Effector memory CD4-positive, alpha-beta T cell (primary cell): ENCODE measurements at regions not wholly inside any gene's neighbourhood (a gene's known extent, or its start where the extent isn't known, plus 50 kb on each side); places are given as distances from the start of the nearest gene placed in this dataset.

Experiments used
- DNase-seq, 3 donors: peaks; one replicate each; pipeline ENCODE4 v3.0.0-alpha.2; 2020
- H3K27ac ChIP-seq: 2 replicates; pipeline ENCODE4 v1.7.0; 2013; ENCODE audit warnings: mild to moderate bottlenecking, low read length, moderate library complexity; ENCODE audit not compliant: insufficient read depth, poor library complexity, severe bottlenecking
- H3K27me3 ChIP-seq: replicated peaks from 2 replicates; pipeline ENCODE4 v1.7.0; 2013; ENCODE audit warnings: mild to moderate bottlenecking, low read length; ENCODE audit not compliant: insufficient read depth, control insufficient read depth, poor library complexity, severe bottlenecking
- H3K36me3 ChIP-seq: 2 replicates; pipeline ENCODE4 v1.7.0; 2013; ENCODE audit warnings: mild to moderate bottlenecking, low read length, moderate library complexity; ENCODE audit not compliant: control insufficient read depth, insufficient read depth
- H3K4me1 ChIP-seq: 2 replicates; pipeline ENCODE4 v1.7.0; 2013; ENCODE audit warnings: low read length, mild to moderate bottlenecking; ENCODE audit not compliant: control insufficient read depth, insufficient read depth, poor library complexity, severe bottlenecking
- H3K4me3 ChIP-seq: 2 replicates; pipeline ENCODE4 v1.7.0; 2013; ENCODE audit warnings: low read length, low read depth, mild to moderate bottlenecking; ENCODE audit not compliant: insufficient read depth, poor library complexity, severe bottlenecking
- H3K9me3 ChIP-seq: 2 replicates; pipeline ENCODE4 v1.7.0; 2013; ENCODE audit warnings: mild to moderate bottlenecking, low read length, moderate library complexity; ENCODE audit not compliant: control insufficient read depth

DNA sequence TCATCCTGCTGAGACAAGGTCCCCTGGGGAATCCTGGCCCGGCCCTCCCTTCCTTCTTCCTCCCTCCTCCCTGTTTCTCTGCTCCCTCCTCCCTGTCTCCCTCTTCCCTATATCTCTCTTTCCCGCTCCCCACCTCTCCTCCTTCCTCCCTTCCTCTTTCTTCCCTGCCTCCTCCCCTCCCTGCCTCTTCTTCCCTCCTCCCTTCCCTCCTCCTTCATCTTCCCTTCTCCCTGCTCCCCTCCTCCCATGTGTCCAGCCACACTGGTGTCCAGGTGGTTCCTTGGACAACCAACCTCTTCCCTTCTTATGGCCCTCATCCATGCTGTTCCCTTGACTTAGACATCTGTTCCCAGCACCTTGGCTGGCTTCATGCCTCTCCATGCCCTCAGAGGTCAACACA, 258.1 kb downstream of the MN1 start:
- no peak for DNase-seq
- Histone ChIP-seq H3K36me3 (no peaks in the 10 kb centered on the region), H3K4me3 (no peak overlapping the region), H3K27ac (no peak overlapping the region), H3K27me3 (no peaks in the 10 kb centered on the region), H3K9me3 (no peaks in the 10 kb centered on the region), H3K4me1 (no peaks in the 10 kb centered on the region)

DNA sequence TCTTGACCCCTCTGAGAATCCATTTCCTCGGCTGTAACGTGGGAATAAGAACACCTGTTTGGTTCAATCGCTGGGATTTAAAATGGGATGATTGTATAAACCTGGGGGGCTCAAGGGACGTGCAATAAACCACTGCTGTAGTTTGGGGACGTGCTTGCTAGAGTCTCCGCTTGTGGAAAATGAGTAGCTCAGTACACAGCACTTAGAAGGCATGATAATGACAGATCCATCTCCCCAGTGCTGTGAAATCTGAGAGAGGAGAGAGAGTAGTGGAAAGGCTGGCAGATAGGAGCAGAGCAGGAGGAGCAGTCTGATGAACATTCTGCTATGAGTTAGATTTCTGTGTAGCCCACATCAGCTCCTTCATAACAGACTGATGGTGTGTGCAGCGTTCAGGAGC, 256.5 kb downstream of the MN1 start:
- DNase-seq, result no peak
- Histone ChIP-seq H3K4me1 (no peaks in the 10 kb centered on the region), H3K4me3 (no peak overlapping the region), H3K27ac (no peak overlapping the region), H3K27me3 (no peaks in the 10 kb centered on the region), H3K36me3 (no peaks in the 10 kb centered on the region), H3K9me3 (no peaks in the 10 kb centered on the region)

DNA sequence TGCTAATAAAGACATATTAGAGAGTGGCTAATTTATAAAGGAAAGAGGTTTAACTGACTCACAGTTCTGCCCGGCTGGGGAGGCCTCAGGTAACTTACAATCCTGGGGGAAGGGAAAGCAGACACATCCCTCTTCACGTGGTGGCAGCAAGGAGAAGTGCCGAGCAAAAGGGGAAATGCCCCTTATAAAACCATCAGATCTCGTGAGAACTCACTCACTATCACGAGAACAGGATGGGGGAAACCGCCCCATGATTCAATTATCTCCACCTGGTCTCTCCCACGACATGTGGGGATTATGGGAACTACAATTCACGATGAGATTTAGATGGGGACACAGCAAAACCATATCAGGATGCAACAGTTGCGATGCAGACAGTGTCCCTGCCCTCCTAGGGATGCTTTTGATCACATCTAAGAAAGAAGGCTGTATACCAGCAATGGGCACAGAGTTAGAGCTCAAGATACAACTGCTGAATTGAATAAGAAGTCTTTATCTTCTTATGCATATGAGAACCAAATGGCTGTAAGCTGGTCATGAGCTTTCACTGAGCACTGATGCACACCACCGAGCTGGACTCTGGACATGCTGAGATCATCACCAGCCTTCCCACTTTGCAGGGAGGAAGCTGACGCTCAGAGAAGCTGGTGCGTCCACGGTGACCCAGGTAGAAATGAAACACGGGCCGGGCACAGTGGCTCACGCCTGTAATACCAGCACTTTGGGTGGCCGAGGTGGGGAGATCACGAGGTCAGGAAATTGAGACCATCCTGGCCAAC, 255.2 kb downstream of the MN1 start:
- no peak for DNase-seq
- Histone ChIP-seq H3K9me3 (no peaks in the 10 kb centered on the region), H3K27ac (no peak overlapping the region), H3K4me1 (no peaks in the 10 kb centered on the region), H3K36me3 (no peaks in the 10 kb centered on the region), H3K4me3 (no peak overlapping the region), H3K27me3 (no peaks in the 10 kb centered on the region)

DNA sequence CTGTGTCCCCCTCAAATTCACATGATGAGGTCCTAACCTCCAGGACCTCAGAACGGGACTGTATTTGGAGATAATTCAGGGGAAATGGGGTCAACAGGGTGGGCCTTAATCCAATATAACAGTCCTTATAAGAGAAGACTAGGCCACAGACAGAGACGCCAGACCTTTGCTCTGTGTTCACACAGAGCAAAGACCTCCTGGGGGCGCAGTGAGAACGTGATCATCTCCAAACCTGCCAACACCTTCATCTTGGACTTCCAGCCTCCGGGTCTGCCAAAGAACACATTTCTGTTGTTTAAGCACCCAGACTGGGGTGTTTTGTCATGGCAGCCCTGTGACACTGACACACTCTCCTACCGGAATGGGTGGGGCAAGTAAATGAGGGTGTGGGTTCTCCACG, 250.2 kb downstream of the MN1 start:
- H3K27me3 ChIP-seq, result no peaks in the 10 kb centered on the region
- no peaks in the 10 kb centered on the region for H3K36me3 ChIP-seq
- H3K4me1 ChIP-seq, result no peaks in the 10 kb centered on the region
- DNase-seq, result no peak
- H3K4me3 ChIP-seq, result no peak overlapping the region
- no peak overlapping the region for H3K27ac ChIP-seq
- no peaks in the 10 kb centered on the region for H3K9me3 ChIP-seq

DNA sequence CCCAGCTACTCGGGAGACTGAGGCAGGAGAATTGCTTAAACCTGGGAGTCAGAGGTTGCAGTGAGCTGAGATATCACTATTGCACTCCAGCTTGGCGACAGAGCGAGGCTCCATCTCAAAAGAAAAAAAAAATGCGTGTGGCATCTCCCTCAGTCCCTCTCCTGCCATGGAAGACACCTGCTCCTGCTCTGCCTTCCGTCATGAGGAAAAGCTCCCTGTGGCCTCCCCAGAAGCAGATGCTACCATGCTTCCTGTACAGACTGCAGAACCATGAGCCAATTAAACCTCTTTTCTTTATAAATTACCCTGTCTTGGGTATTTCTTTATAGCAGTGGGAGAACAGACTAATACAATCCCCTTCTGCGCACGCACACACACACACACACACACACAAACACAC, 249.4 kb downstream of the MN1 start:
- no peaks in the 10 kb centered on the region for H3K4me1 ChIP-seq

DNA sequence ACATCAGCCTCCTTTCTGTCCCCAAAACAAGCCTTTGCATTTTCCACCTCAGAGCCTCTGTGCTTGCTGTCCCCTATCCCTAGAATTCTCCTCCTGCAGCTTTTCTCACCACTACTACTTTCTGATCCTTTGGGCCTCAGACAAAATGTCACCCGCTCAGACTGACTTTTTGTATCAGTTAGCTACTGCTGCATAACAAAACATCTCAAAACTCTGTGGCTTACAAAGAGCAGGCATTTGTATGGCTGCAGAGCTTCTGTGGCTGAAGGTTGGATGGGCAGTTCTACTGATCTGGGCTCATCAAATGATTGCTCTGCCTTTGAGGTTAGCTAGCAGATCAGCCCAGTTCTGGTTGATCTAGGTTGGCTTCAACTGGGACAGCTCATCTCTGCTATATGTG, 248.7 kb downstream of the MN1 start:
- no peak for DNase-seq

More for the DNA sequence above, 249.4 kb downstream of the MN1 start:
- H3K27me3 ChIP-seq, result no peaks in the 10 kb centered on the region
- H3K36me3 ChIP-seq, result no peaks in the 10 kb centered on the region
- H3K27ac ChIP-seq, result no peak overlapping the region
- DNase-seq, result no peak
- H3K9me3 ChIP-seq, result no peaks in the 10 kb centered on the region
- H3K4me3 ChIP-seq, result no peak overlapping the region

DNA sequence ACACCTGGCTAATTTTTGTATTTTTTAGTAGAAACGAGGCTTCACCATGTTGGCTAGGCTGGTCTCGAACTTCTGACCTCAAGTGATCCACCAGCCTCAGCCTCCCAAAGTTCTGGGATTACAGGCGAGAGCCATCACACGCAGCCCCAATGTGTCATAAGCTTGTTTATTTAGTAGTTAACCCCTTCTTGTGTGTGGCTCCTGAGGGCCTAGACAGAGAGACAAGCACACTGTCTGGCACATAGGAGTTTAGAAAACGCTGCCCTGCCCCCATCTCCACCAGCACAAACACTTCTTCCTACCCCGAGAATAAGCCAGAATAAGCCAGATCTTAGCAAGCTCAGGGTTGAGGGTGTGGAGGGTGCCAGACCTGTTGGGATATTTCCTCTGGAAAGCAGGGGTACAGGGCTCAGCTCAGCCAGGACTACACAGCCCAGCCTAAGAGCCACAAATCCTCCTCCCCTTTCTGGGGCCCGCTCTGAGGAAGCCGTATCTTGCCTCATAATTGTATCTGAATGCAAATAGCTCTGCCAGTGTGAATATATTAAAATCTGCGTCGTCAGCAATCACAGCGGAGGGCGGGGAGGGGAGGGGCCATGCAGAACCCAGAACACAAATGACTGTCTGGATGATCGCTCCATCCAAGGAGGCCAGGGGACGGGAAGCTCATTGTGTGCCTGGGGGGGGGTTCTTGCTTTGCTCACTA, 247.3 kb downstream of the MN1 start:
- no peak for DNase-seq
- Histone ChIP-seq H3K9me3 (no peaks in the 10 kb centered on the region), H3K36me3 (no peaks in the 10 kb centered on the region), H3K4me3 (no peak overlapping the region), H3K27ac (no peak overlapping the region), H3K4me1 (no peaks in the 10 kb centered on the region), H3K27me3 (no peaks in the 10 kb centered on the region)

More for the DNA sequence above, 248.7 kb downstream of the MN1 start:
- H3K36me3 ChIP-seq, result no peaks in the 10 kb centered on the region
- no peaks in the 10 kb centered on the region for H3K9me3 ChIP-seq
- no peaks in the 10 kb centered on the region for H3K4me1 ChIP-seq
- no peak overlapping the region for H3K4me3 ChIP-seq
- no peaks in the 10 kb centered on the region for H3K27me3 ChIP-seq
- H3K27ac ChIP-seq, result no peak overlapping the region

DNA sequence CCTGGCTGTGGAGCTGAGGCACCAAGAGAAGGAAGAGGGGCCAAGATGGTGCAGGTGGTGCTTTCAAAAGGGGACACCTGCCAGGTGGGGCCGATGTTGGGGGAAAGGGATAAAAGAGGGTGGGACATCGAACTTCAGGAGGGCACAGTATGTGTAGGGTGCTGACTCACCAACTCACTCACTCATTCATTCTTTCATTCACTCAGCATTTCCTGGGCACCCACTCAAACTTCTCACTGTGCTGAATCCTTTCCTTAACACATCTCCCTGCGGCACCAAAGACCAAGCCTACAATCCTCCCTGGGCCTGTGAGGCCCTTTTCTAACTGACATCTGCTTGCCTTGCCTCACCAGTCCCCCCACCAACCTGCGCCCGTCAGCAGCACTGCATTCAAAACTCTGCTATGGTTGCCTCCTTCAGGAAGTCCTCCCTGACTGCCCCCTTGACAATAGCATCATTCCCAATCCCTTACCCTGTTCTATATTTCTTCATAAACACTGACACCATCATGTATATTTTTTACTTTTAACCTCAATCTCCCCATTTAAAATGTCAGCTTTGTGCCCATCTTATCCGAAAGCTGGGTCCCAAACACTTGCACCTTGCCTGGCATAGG, 246.6 kb downstream of the MN1 start:
- no peaks in the 10 kb centered on the region for H3K27me3 ChIP-seq
- H3K36me3 ChIP-seq, result no peaks in the 10 kb centered on the region
- DNase-seq, result no peak
- H3K4me1 ChIP-seq, result no peaks in the 10 kb centered on the region
- no peak overlapping the region for H3K27ac ChIP-seq
- H3K9me3 ChIP-seq, result no peaks in the 10 kb centered on the region
- H3K4me3 ChIP-seq, result no peak overlapping the region

DNA sequence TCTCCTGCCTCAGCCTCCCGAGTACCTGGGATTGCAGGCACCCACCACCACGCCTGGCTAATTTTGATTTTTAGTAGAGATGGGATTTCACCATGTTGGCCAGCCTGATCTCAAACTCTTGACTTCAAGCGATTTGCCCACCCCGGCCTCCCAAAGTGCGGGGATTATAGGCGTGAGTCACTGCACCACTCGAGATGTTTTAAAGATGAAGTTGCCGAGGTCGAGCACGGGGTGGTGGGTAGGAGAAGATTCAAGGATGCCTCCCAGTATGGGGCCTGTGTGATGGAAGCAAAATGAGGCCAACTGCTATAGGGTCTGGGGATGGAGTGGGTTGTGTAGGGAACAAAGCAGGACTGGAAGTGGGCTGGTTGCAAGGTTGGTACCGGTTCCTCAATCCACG, 245.2 kb downstream of the MN1 start:
- Histone ChIP-seq H3K36me3 (no peaks in the 10 kb centered on the region), H3K9me3 (no peaks in the 10 kb centered on the region), H3K27ac (no peak overlapping the region), H3K27me3 (no peaks in the 10 kb centered on the region), H3K4me3 (no peak overlapping the region), H3K4me1 (no peaks in the 10 kb centered on the region)
- no peak for DNase-seq
